Astrocyte (in vitro differentiated cells and primary cell): ENCODE measurements at regions not wholly inside any gene's neighbourhood (a gene's known extent, or its start where the extent isn't known, plus 50 kb on each side); places are given as distances from the start of the nearest gene placed in this dataset.
A peak's percentile ranks its signal among the peaks of the same experiment; 100 is the strongest.

ENCODE experiments used
- DNase-seq: peaks from one replicate; pipeline ENCODE4 v3.0.0-alpha.2; 2010; ENCODE audit warnings: low read depth
- FAIRE-seq: peaks from 2 replicates; lab custom pipeline; 2011; peaks lifted over from hg19 to GRCh38; lab: Jason Lieb, UNC
- H2AFZ ChIP-seq: 2 replicates; pipeline ENCODE4 v1.6.0; 2012; ENCODE audit warnings: low read depth, low read length, inconsistent platforms
- H3K27ac ChIP-seq: 2 replicates; pipeline ENCODE4 v1.5.1; 2011; ENCODE audit warnings: low read depth, low read length, inconsistent platforms
- H3K27me3 ChIP-seq: 2 replicates; pipeline ENCODE4 v1.6.0; 2011; ENCODE audit warnings: low read length, inconsistent platforms; ENCODE audit not compliant: insufficient read depth
- H3K36me3 ChIP-seq: 2 replicates; pipeline ENCODE4 v1.5.1; 2011; ENCODE audit warnings: low read length, inconsistent platforms; ENCODE audit not compliant: insufficient read depth
- H3K4me1 ChIP-seq: 2 replicates; pipeline ENCODE4 v1.5.1; 2011; ENCODE audit warnings: low read length, inconsistent platforms; ENCODE audit not compliant: insufficient read depth
- H3K4me2 ChIP-seq: 2 replicates; pipeline ENCODE4 v1.6.0; 2012; ENCODE audit warnings: low read length, inconsistent platforms
- H3K4me3 ChIP-seq: 2 replicates; pipeline ENCODE4 v1.5.1; 2011; ENCODE audit warnings: low read depth, mild to moderate bottlenecking, low read length, inconsistent platforms; ENCODE audit not compliant: insufficient read depth
- H3K79me2 ChIP-seq: 2 replicates; pipeline ENCODE4 v1.6.0; 2012; ENCODE audit warnings: mild to moderate bottlenecking, low read length, inconsistent platforms; ENCODE audit not compliant: insufficient read depth
- H3K9ac ChIP-seq: 2 replicates; pipeline ENCODE4 v1.6.0; 2012; ENCODE audit warnings: mild to moderate bottlenecking, low read length, inconsistent platforms
- H3K9me3 ChIP-seq: 2 replicates; pipeline ENCODE4 v1.5.1; 2012; ENCODE audit warnings: low read depth, mild to moderate bottlenecking, low read length, inconsistent platforms; ENCODE audit not compliant: insufficient read depth
- H4K20me1 ChIP-seq: 2 replicates; pipeline ENCODE4 v1.6.0; 2012; ENCODE audit warnings: low read length, inconsistent platforms; ENCODE audit not compliant: insufficient read depth
- H3K27ac Mint-ChIP-seq: one replicate; pipeline ENCODE4 v1.8.0; 2021; ENCODE audit warnings: mild to moderate bottlenecking, mixed read lengths; ENCODE audit not compliant: unreplicated experiment
- H3K27me3 Mint-ChIP-seq: one replicate; pipeline ENCODE4 v1.8.0; 2021; ENCODE audit warnings: low read depth, mixed read lengths; ENCODE audit not compliant: unreplicated experiment
- H3K36me3 Mint-ChIP-seq: one replicate; pipeline ENCODE4 v1.8.0; 2021; ENCODE audit warnings: low read depth, mixed read lengths; ENCODE audit not compliant: unreplicated experiment
- H3K4me1 Mint-ChIP-seq: one replicate; pipeline ENCODE4 v1.8.0; 2021; ENCODE audit warnings: low read depth, mixed read lengths; ENCODE audit not compliant: unreplicated experiment
- H3K4me3 Mint-ChIP-seq: one replicate; pipeline ENCODE4 v1.8.0; 2021; ENCODE audit warnings: mild to moderate bottlenecking, moderate library complexity, mixed read lengths; ENCODE audit not compliant: unreplicated experiment
- H3K9me3 Mint-ChIP-seq: one replicate; pipeline ENCODE4 v1.8.0; 2021; ENCODE audit warnings: mild to moderate bottlenecking, mixed read lengths; ENCODE audit not compliant: unreplicated experiment
- EZH2 ChIP-seq: IDR thresholded peaks from 2 replicates; pipeline ENCODE4 v1.6.1; 2012; ENCODE audit warnings: mild to moderate bottlenecking, low read length, inconsistent platforms; ENCODE audit not compliant: insufficient read depth
- TF ChIP-seq, protein P1 (sequence below): IDR thresholded peaks from 2 replicates; pipeline ENCODE4 v1.5.1; 2011; ENCODE audit warnings: low read depth, mild to moderate bottlenecking, inconsistent platforms, low read length, moderate library complexity; ENCODE audit not compliant: insufficient read depth

DNA sequence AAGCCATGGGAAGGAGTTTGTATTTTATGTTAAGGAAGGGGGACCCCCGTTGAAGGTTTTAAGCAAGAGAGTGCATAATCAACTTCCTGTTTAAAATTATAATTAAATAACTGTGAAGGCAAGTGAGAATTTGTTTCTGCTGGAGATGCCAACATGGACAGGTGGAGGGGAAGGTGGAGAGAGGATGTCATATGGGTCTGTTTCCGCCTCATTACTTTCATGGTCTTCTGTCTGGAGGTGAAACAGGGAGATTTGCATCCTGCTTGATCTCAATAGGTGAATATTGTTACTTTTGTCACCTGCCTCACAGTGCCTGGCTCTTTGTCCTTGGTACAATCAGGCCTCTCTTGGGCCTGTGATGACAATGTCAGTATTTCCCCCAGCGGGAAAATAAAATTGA lies 300.6 kb upstream of the LMCD1 start:
- no peak for DNase-seq
- FAIRE-seq, result no peak
- no peak overlapping the region for H2AFZ ChIP-seq
- peaks cover 4% of the 10 kb centered on the region for H3K4me1 ChIP-seq
- no peaks in the 10 kb centered on the region for H3K9me3 ChIP-seq
- no peaks in the 10 kb centered on the region for H3K79me2 ChIP-seq
- H3K4me3 Mint-ChIP-seq, result no peak overlapping the region
- no peak overlapping the region for H3K27ac ChIP-seq
- no peaks in the 10 kb centered on the region for H3K27me3 ChIP-seq
- no peaks in the 10 kb centered on the region for H3K9me3 Mint-ChIP-seq
- no peak overlapping the region for H3K4me3 ChIP-seq
- no peaks in the 10 kb centered on the region for H3K27me3 Mint-ChIP-seq
- H3K36me3 ChIP-seq, result no peaks in the 10 kb centered on the region
- H3K4me1 Mint-ChIP-seq, result peaks cover 12% of the 10 kb centered on the region
- no peak overlapping the region for H3K4me2 ChIP-seq
- no peak overlapping the region for H3K9ac ChIP-seq
- no peak overlapping the region for H3K27ac Mint-ChIP-seq
- no peaks in the 10 kb centered on the region for H3K36me3 Mint-ChIP-seq
- TF ChIP-seq, protein P1, sequence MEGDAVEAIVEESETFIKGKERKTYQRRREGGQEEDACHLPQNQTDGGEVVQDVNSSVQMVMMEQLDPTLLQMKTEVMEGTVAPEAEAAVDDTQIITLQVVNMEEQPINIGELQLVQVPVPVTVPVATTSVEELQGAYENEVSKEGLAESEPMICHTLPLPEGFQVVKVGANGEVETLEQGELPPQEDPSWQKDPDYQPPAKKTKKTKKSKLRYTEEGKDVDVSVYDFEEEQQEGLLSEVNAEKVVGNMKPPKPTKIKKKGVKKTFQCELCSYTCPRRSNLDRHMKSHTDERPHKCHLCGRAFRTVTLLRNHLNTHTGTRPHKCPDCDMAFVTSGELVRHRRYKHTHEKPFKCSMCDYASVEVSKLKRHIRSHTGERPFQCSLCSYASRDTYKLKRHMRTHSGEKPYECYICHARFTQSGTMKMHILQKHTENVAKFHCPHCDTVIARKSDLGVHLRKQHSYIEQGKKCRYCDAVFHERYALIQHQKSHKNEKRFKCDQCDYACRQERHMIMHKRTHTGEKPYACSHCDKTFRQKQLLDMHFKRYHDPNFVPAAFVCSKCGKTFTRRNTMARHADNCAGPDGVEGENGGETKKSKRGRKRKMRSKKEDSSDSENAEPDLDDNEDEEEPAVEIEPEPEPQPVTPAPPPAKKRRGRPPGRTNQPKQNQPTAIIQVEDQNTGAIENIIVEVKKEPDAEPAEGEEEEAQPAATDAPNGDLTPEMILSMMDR, result no peak
- no peak for TF ChIP-seq EZH2
- no peaks in the 10 kb centered on the region for H4K20me1 ChIP-seq

- peaks cover 4% of the 10 kb centered on the region for H3K4me1 ChIP-seq
- DNase-seq (peak; percentile 63), FAIRE-seq (no peak)
- H3K27me3 Mint-ChIP-seq, result no peaks in the 10 kb centered on the region
- H3K4me1 Mint-ChIP-seq, result peaks cover 18% of the 10 kb centered on the region
- H3K9me3 ChIP-seq, result no peaks in the 10 kb centered on the region
- no peak overlapping the region for H3K9ac ChIP-seq
- no peaks in the 10 kb centered on the region for H3K36me3 ChIP-seq
- H4K20me1 ChIP-seq, result no peaks in the 10 kb centered on the region
- H3K27ac ChIP-seq, result no peak overlapping the region
- H3K9me3 Mint-ChIP-seq, result no peaks in the 10 kb centered on the region
- no peaks in the 10 kb centered on the region for H3K79me2 ChIP-seq
- H2AFZ ChIP-seq, result no peak overlapping the region
- H3K27me3 ChIP-seq, result no peaks in the 10 kb centered on the region
- no peak overlapping the region for H3K4me3 Mint-ChIP-seq
- H3K36me3 Mint-ChIP-seq, result no peaks in the 10 kb centered on the region
- H3K27ac Mint-ChIP-seq, result no peak overlapping the region
- H3K4me2 ChIP-seq, result peak overlapping the region; percentile 51
- TF ChIP-seq EZH2, result no peak
- TF ChIP-seq, protein P1, result no peak
- no peak overlapping the region for H3K4me3 ChIP-seq
These were observed 299.7 kb upstream of the LMCD1 start for GRCh38 chr3:8201886-8202285.

DNA sequence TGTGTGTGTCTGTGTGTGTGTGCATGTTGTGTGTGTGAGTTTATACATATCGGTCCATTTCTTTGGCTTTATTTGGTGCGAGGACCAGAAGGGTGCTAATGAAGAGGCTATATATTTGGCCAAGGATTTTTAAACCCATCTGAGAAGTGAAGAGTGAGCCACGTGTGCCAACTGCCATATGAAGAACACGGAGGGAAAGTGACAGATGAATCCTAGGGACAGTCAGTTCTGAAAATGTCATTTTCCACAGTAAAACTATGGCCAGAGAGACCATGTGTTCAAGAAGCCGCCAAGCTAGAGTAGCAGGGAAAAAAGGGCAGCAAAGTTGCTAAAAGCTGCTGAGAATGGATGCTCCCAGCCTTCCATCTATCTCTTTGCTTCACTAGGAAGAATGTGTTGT lies 297.3 kb upstream of the LMCD1 start:
- Histone ChIP-seq H3K27ac (no peak overlapping the region), H3K4me2 (no peak overlapping the region), H4K20me1 (no peaks in the 10 kb centered on the region), H3K27me3 (no peaks in the 10 kb centered on the region), H3K9me3 (no peaks in the 10 kb centered on the region), H3K9ac (no peak overlapping the region), H3K4me3 (no peak overlapping the region), H3K4me1 (peaks cover 4% of the 10 kb centered on the region), H3K36me3 (no peaks in the 10 kb centered on the region), H2AFZ (no peak overlapping the region), H3K79me2 (no peaks in the 10 kb centered on the region)
- H3K36me3 Mint-ChIP-seq, result no peaks in the 10 kb centered on the region
- FAIRE-seq, result no peak
- H3K9me3 Mint-ChIP-seq, result no peaks in the 10 kb centered on the region
- no peak overlapping the region for H3K4me3 Mint-ChIP-seq
- H3K27me3 Mint-ChIP-seq, result no peaks in the 10 kb centered on the region
- H3K4me1 Mint-ChIP-seq, result peaks cover 22% of the 10 kb centered on the region
- TF ChIP-seq, protein P1, result no peak
- TF ChIP-seq EZH2, result no peak
- peak overlapping the region; percentile 8 for H3K27ac Mint-ChIP-seq
- no peak for DNase-seq
